Brain microvascular endothelial cell (primary cell): ENCODE measurements at regions not wholly inside any gene's neighbourhood (a gene's known extent, or its start where the extent isn't known, plus 50 kb on each side); places are given as distances from the start of the nearest gene placed in this dataset.

Experiments
- DNase-seq: peaks from one replicate; pipeline ENCODE4 v3.0.0-alpha.2; 2020
- H3K27ac ChIP-seq: fragments of 250-450 bp; sonication (Bioruptor Pico); 2 replicates; pipeline ENCODE4 v1.5.1; 2020; ENCODE audit warnings: mild to moderate bottlenecking, moderate library complexity
- H3K27me3 ChIP-seq: fragments of 250-450 bp; sonication (Bioruptor Pico); replicated peaks from 2 replicates; pipeline ENCODE4 v1.5.1; 2020; ENCODE audit warnings: mild to moderate bottlenecking
- H3K36me3 ChIP-seq: fragments of 250-450 bp; sonication (Bioruptor Pico); replicated peaks from 2 replicates; pipeline ENCODE4 v1.5.1; 2020; ENCODE audit warnings: mild to moderate bottlenecking
- H3K4me3 ChIP-seq: 2 replicates; pipeline ENCODE4 v1.5.1; 2011; ENCODE audit warnings: low read depth, mild to moderate bottlenecking, control low read depth, low read length, moderate library complexity
- in situ Hi-C: cut with HindIII; loops from 2 replicates; pipeline ENCODE4 v1.10.0; 2017; ENCODE audit warnings: low sequenced_read_pairs, low pct_ligation_motif_present
- TF ChIP-seq, protein P1 (sequence below): IDR thresholded peaks from 2 replicates; pipeline ENCODE4 v1.5.1; 2011; ENCODE audit warnings: low read depth, mild to moderate bottlenecking, moderate library complexity, low read length, control low read depth, inconsistent platforms; ENCODE audit errors: missing control alignments

DNA sequence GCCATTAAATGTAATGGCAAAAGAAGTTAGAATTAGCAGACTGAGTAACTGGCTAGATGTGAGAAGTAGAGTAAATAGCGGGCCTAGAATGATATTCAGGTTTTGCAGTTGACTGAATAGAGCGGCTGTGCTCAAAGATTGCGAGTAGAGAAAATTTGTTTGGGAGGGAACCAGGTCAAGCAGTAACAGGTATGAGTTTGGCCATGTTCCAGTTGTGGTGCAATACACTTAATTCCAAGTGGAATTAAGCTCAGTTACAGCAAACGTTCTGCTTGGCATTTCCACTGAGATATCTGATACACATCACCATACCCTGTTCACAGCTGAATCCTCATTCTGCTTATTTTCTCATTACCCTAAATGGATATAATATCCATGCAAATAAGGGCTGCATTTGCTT, 1382.9 kb downstream of the MRPL39 start:
- Histone ChIP-seq H3K36me3 (no peaks in the 10 kb centered on the region), H3K27ac (no peak overlapping the region), H3K4me3 (no peak overlapping the region), H3K27me3 (no peaks in the 10 kb centered on the region)
- DNase-seq, result no peak
- TF ChIP-seq, protein P1, sequence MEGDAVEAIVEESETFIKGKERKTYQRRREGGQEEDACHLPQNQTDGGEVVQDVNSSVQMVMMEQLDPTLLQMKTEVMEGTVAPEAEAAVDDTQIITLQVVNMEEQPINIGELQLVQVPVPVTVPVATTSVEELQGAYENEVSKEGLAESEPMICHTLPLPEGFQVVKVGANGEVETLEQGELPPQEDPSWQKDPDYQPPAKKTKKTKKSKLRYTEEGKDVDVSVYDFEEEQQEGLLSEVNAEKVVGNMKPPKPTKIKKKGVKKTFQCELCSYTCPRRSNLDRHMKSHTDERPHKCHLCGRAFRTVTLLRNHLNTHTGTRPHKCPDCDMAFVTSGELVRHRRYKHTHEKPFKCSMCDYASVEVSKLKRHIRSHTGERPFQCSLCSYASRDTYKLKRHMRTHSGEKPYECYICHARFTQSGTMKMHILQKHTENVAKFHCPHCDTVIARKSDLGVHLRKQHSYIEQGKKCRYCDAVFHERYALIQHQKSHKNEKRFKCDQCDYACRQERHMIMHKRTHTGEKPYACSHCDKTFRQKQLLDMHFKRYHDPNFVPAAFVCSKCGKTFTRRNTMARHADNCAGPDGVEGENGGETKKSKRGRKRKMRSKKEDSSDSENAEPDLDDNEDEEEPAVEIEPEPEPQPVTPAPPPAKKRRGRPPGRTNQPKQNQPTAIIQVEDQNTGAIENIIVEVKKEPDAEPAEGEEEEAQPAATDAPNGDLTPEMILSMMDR, result no peak
- in situ Hi-C loops, result no loop called here

DNA sequence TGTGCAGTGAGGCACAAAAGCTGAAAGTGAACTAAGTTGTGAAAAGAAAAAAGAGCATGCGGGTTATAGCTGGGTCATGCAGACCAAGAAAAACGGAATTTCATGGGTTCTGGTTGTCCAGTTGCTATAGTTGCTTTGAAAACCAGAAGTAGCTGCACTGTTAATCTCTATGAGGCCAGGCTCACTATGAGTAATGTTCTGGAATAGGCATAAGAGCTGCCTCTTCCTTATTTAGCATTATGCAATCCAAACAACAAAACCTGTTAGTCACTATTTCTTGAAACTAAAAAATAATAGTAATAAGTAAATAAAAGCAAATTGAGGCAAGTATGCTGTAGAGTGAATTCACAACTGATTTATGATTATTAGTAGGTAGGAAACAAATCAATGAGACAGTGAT, 1383.7 kb downstream of the MRPL39 start:
- DNase-seq, result no peak
- Histone ChIP-seq H3K4me3 (no peak overlapping the region), H3K36me3 (no peaks in the 10 kb centered on the region), H3K27me3 (no peaks in the 10 kb centered on the region), H3K27ac (no peak overlapping the region)
- in situ Hi-C loops, result no loop called here
- TF ChIP-seq, protein P1, result no peak

DNA sequence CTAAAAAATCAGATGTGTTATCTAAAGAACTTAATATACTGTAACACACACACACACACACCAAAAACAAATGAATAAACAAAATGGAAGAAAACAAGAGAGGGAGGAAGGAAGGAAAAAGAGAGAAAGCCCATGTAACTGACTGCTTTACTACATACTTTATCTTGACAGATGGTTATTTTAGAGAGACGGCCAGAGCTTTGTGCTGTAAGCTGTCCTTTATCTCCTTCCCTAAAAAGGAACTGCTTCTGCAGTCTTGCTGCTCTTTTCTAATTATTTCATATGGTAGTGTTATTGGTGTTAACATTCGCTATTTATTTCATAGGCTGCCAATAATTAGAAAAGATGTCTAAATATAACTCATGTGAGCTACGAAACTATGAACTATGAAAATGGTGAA, 1384.6 kb downstream of the MRPL39 start:
- in situ Hi-C loops, result no loop called here
- Histone ChIP-seq H3K27me3 (no peaks in the 10 kb centered on the region), H3K36me3 (no peaks in the 10 kb centered on the region), H3K27ac (no peak overlapping the region), H3K4me3 (no peak overlapping the region)
- DNase-seq, result no peak
- TF ChIP-seq, protein P1, result no peak

DNA sequence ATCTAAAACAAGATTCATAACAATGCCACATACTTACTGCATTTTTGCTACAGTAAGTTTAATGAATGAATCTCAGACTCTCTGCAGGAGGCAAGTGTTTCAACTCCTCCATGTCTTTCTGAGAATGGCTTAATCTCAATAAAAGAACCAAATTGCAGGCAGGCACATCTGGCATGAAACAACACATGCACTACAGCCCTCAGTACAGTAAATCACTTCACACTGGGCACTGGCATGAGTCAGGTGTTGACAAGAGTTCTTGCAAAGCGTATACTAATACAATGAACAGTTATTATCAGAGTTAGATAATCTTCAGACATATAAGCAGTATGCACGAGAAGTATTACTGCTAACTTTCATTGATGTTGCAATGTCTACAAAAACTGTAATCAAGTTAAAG, 1386.8 kb downstream of the MRPL39 start:
- no peak for DNase-seq
- no peak overlapping the region for H3K27ac ChIP-seq
- H3K4me3 ChIP-seq, result no peak overlapping the region
- no peaks in the 10 kb centered on the region for H3K27me3 ChIP-seq
- in situ Hi-C loops, result no loop called here
- H3K36me3 ChIP-seq, result no peaks in the 10 kb centered on the region
- TF ChIP-seq, protein P1, result no peak

DNA sequence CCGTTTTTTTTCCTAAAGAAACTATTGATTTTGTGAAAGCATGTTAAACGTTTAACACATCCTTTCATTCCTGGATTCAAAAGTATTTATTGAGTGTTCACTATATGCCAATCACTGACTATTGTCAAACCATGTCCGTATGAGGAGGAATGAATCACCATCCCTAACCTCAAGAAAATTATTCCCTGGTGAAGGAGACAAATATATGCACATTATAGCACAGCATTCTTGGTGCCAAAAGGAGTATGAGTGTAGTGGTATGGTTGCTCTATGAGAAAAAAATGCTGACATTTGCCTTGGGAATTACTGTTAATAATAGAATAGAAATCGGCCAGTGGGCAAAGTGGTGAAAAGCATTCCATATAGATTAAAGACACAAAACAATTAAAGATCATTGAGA, 1390.1 kb downstream of the MRPL39 start:
- H3K36me3 ChIP-seq, result no peaks in the 10 kb centered on the region
- no peak overlapping the region for H3K27ac ChIP-seq
- in situ Hi-C loops, result no loop called here
- no peaks in the 10 kb centered on the region for H3K27me3 ChIP-seq
- H3K4me3 ChIP-seq, result no peak overlapping the region
- DNase-seq, result no peak
- TF ChIP-seq, protein P1, result no peak

DNA sequence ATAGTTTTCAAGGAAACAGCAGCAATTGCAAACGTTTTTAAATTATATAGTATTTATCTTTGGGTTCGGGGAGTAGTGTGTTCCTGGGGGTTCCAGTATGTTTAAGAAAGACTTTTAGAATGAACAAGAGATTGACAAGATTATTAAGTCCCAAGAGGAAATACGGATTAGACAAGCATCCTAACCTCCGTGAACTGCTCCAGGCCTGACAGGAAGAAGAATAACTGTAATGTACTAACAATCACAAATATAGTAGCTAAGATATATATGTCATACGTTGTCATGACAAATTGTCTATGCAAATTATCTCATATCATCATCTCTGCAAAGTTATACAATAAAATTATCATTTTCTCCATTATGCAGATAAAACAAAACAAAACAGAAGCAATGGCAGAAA, 1397.2 kb downstream of the MRPL39 start:
- in situ Hi-C loops, result no loop called here

More for the DNA sequence above, 1397.2 kb downstream of the MRPL39 start:
- DNase-seq, result no peak
- Histone ChIP-seq H3K27me3 (no peaks in the 10 kb centered on the region), H3K36me3 (no peaks in the 10 kb centered on the region), H3K4me3 (no peak overlapping the region), H3K27ac (no peak overlapping the region)
- TF ChIP-seq, protein P1, result no peak
